ENCODE measurements at regions not wholly inside any gene's neighbourhood (a gene's known extent, or its start where the extent isn't known, plus 50 kb on each side); places are given as distances from the start of the nearest gene placed in this dataset.

DNA sequence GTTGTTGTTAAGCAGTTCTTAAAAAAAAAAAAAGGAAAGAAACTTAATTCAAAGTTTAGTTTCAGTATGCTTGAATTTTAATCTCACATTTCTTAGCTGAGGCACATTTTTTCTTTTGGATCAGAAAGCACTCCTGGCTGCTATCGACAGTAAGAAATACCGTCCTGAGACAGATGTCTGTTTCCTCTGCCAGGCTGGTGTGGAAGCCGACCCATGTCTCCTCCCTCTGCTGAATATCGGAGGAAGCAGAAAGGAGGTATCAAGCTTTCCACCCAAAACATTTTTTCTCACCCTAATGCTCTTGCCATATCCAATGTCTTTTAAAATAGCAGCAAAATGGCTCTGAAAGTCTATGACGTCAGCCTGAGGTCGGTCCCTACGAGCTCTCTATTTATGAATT lies 208.1 kb downstream of the TLE4 start:
- no peaks in the 10 kb centered on the region for H3F3A ChIP-seq (ENCODE audit: control insufficient read depth, insufficient read depth)
- H3K4me1 ChIP-seq (ENCODE audit: control insufficient read depth, low read length): no peaks in the 10 kb centered on the region
- no peak overlapping the region for H3K4me2 ChIP-seq (ENCODE audit: low read length)
- H3K79me2 ChIP-seq (ENCODE audit: control insufficient read depth, low read length): no peaks in the 10 kb centered on the region
- H3K27ac ChIP-seq (ENCODE audit: low read depth, low read length): no peak overlapping the region
- TF ChIP-seq, protein P1, sequence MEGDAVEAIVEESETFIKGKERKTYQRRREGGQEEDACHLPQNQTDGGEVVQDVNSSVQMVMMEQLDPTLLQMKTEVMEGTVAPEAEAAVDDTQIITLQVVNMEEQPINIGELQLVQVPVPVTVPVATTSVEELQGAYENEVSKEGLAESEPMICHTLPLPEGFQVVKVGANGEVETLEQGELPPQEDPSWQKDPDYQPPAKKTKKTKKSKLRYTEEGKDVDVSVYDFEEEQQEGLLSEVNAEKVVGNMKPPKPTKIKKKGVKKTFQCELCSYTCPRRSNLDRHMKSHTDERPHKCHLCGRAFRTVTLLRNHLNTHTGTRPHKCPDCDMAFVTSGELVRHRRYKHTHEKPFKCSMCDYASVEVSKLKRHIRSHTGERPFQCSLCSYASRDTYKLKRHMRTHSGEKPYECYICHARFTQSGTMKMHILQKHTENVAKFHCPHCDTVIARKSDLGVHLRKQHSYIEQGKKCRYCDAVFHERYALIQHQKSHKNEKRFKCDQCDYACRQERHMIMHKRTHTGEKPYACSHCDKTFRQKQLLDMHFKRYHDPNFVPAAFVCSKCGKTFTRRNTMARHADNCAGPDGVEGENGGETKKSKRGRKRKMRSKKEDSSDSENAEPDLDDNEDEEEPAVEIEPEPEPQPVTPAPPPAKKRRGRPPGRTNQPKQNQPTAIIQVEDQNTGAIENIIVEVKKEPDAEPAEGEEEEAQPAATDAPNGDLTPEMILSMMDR (IDR thresholded peaks at IDR 0.05; ENCODE audit: low read depth, low read length, poor library complexity, severe bottlenecking): no peak
- TF ChIP-seq EZH2phosphoT487 (IDR thresholded peaks at IDR 0.05; ENCODE audit: borderline replicate concordance, low read length): no peak
- H3K4me3 ChIP-seq (ENCODE audit: low read length): no peak overlapping the region
- H3K9me3 ChIP-seq (ENCODE audit: control insufficient read depth, insufficient read depth, low read length): no peaks in the 10 kb centered on the region
- no peaks in the 10 kb centered on the region for H4K20me1 ChIP-seq (ENCODE audit: control insufficient read depth, insufficient read depth, low read depth, low read length)
- no peaks in the 10 kb centered on the region for H3K9me2 ChIP-seq (replicated peaks; ENCODE audit: control insufficient read depth, low read length)
- no peaks in the 10 kb centered on the region; the same call in 1 of the 2 replicates for H3K27me3 ChIP-seq (ENCODE audit: control insufficient read depth, low read length)
- no peaks in the 10 kb centered on the region for H3K36me3 ChIP-seq (ENCODE audit: control insufficient read depth, low read length)

DNA sequence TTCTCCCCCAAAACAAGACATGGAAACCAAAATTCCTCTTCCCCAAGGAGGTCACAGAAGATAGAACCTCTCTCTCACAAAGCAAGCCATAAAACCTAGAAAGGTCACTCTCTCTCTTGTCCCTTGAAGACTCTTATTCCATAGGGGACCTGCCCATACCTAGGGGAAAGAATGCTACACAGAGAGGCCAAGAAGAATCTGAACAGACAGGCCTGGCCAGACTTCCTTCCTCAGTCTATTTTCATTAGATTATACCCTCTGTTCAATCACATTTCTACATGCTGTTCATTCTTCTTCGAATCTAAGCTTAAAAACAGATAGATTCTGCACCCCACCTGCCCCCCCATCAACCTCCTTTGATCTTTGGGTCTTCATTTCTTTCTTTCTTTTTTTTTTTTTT lies 206.8 kb downstream of the TLE4 start:
- H3K79me2 ChIP-seq (ENCODE audit: control insufficient read depth, low read length): no peaks in the 10 kb centered on the region
- no peaks in the 10 kb centered on the region for H3K36me3 ChIP-seq (ENCODE audit: control insufficient read depth, low read length)
- H3K4me3 ChIP-seq (ENCODE audit: low read length): no peak overlapping the region
- no peaks in the 10 kb centered on the region for H3K4me1 ChIP-seq (ENCODE audit: control insufficient read depth, low read length)
- no peak overlapping the region for H3K4me2 ChIP-seq (ENCODE audit: low read length)
- H3K9me3 ChIP-seq (ENCODE audit: control insufficient read depth, insufficient read depth, low read length): no peaks in the 10 kb centered on the region
- no peak for TF ChIP-seq EZH2phosphoT487 (IDR thresholded peaks at IDR 0.05; ENCODE audit: borderline replicate concordance, low read length)
- TF ChIP-seq, protein P1 (IDR thresholded peaks at IDR 0.05; ENCODE audit: low read depth, low read length, poor library complexity, severe bottlenecking): no peak
- H3K27me3 ChIP-seq (ENCODE audit: control insufficient read depth, low read length): no peaks in the 10 kb centered on the region; the same call in 1 of the 2 replicates
- no peaks in the 10 kb centered on the region for H3K9me2 ChIP-seq (replicated peaks; ENCODE audit: control insufficient read depth, low read length)
- no peaks in the 10 kb centered on the region for H3F3A ChIP-seq (ENCODE audit: control insufficient read depth, insufficient read depth)
- H3K27ac ChIP-seq (ENCODE audit: low read depth, low read length): no peak overlapping the region
- H4K20me1 ChIP-seq (ENCODE audit: control insufficient read depth, insufficient read depth, low read depth, low read length): no peaks in the 10 kb centered on the region

DNA sequence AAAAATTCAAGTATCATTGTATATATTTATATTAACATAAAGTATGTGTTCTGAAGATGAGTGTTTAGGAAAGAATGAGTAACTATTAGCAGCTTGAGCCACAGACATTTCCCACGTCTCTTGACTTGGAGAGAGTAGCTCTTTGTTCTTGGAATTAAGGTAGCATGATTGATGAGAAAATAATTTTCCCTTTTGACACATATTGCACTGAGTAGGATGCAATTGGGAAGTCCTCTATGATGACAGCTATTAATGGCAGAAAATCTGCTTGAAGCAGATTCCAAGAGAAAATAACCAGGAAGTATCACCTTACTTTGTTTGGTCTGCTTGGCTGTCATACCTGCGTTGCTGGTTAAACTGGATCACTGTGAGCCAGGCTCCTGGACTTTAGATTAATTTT lies 204.8 kb downstream of the TLE4 start:
- H3F3A ChIP-seq (ENCODE audit: control insufficient read depth, insufficient read depth): no peaks in the 10 kb centered on the region
- H3K4me3 ChIP-seq (ENCODE audit: low read length): no peak overlapping the region
- H3K4me2 ChIP-seq (ENCODE audit: low read length): no peak overlapping the region
- no peaks in the 10 kb centered on the region for H3K9me2 ChIP-seq (replicated peaks; ENCODE audit: control insufficient read depth, low read length)
- no peaks in the 10 kb centered on the region for H3K4me1 ChIP-seq (ENCODE audit: control insufficient read depth, low read length)
- no peaks in the 10 kb centered on the region for H4K20me1 ChIP-seq (ENCODE audit: control insufficient read depth, insufficient read depth, low read depth, low read length)
- H3K9me3 ChIP-seq (ENCODE audit: control insufficient read depth, insufficient read depth, low read length): no peaks in the 10 kb centered on the region
- TF ChIP-seq, protein P1 (IDR thresholded peaks at IDR 0.05; ENCODE audit: low read depth, low read length, poor library complexity, severe bottlenecking): no peak
- TF ChIP-seq EZH2phosphoT487 (IDR thresholded peaks at IDR 0.05; ENCODE audit: borderline replicate concordance, low read length): no peak
- H3K27ac ChIP-seq (ENCODE audit: low read depth, low read length): no peak overlapping the region
- no peaks in the 10 kb centered on the region for H3K36me3 ChIP-seq (ENCODE audit: control insufficient read depth, low read length)
- no peaks in the 10 kb centered on the region; the same call in 1 of the 2 replicates for H3K27me3 ChIP-seq (ENCODE audit: control insufficient read depth, low read length)
- H3K79me2 ChIP-seq (ENCODE audit: control insufficient read depth, low read length): no peaks in the 10 kb centered on the region
